Gastrocnemius medialis (tissue), 4 donors: ENCODE measurements at regions not wholly inside any gene's neighbourhood (a gene's known extent, or its start where the extent isn't known, plus 50 kb on each side); places are given as distances from the start of the nearest gene placed in this dataset.

Source experiments
- ATAC-seq, 2 donors: fragments of 150-250 bp; one replicate each; pipeline ENCODE4 v1.9.1; 2016
- DNase-seq, 2 donors: peaks; one replicate each; pipeline ENCODE4 v3.0.0-alpha.2; 2019
- H3K27ac ChIP-seq, 4 donors: fragments of 200-600 bp; sonication (generic); 1 replicate in 1 of 4; 2 replicates in 3 of 4; pipeline ENCODE4 v1.5.1; 2016 to 2018; ENCODE audit warnings: mild to moderate bottlenecking in 2 of 4, moderate library complexity in 1 of 4
- H3K27me3 ChIP-seq, 3 donors: fragments of 200-600 bp; sonication (generic) in 2 of 3; 1 replicate in 1 of 3; 2 replicates in 2 of 3; pipeline versions ENCODE4 v1.5.1 to v1.6.0; 2016 to 2019; ENCODE audit warnings: mild to moderate bottlenecking in 1 of 3, moderate library complexity in 1 of 3
- H3K36me3 ChIP-seq, 2 donors: fragments of 200-600 bp; sonication (generic) in 1 of 2; one replicate each; pipeline ENCODE4 v1.5.1; 2017 to 2018
- H3K4me1 ChIP-seq, 2 donors: fragments of 200-600 bp; sonication (generic) in 1 of 2; one replicate each; pipeline ENCODE4 v1.5.1; 2016 to 2017; ENCODE audit warnings: mild to moderate bottlenecking in 2 of 2
- H3K4me3 ChIP-seq, 4 donors: fragments of 200-600 bp; sonication (generic) in 3 of 4; 1 replicate in 1 of 4; 2 replicates in 3 of 4; pipeline ENCODE4 v1.5.1; 2016 to 2019; ENCODE audit warnings: mild to moderate bottlenecking in 2 of 4
- H3K9me3 ChIP-seq, 3 donors: fragments of 200-600 bp; sonication (generic) in 2 of 3; 1 replicate in 1 of 3; 2 replicates in 2 of 3; pipeline ENCODE4 v1.5.1; 2016 to 2019
- CTCF ChIP-seq, 5 experiments: fragments of 450-650 bp in 3 of 5; fragments of 200-600 bp in 2 of 5; sonication (generic) in 2 of 5; IDR thresholded peaks in 4 of 5; conservative IDR thresholded peaks in 1 of 5; 1 replicate in 4 of 5; 2 replicates in 1 of 5; pipeline ENCODE4 v1.5.1; 2016 to 2019; ENCODE audit warnings: antibody characterized with exemption in 5 of 5, mild to moderate bottlenecking in 3 of 5, moderate library complexity in 3 of 5
- POLR2A ChIP-seq, 2 donors: fragments of 450-650 bp; IDR thresholded peaks; one replicate each; pipeline ENCODE4 v1.6.1; 2017; ENCODE audit warnings: antibody characterized with exemption in 2 of 2, mild to moderate bottlenecking in 2 of 2, moderate library complexity in 2 of 2
- in situ Hi-C, 4 donors: fragments of 200-750 bp; cut with MboI; loops; one replicate each; pipeline versions ENCODE4 v1.15.0 to v1.8.0; 2017; ENCODE audit warnings: low sequenced_read_pairs in 4 of 4
- intact Hi-C: fragments of 100-400 bp; cut with DNase I; formaldehyde crosslinking; loops from one replicate; pipeline ENCODE4 v1.15.1; 2023; ENCODE audit warnings: low total_unique reads

DNA sequence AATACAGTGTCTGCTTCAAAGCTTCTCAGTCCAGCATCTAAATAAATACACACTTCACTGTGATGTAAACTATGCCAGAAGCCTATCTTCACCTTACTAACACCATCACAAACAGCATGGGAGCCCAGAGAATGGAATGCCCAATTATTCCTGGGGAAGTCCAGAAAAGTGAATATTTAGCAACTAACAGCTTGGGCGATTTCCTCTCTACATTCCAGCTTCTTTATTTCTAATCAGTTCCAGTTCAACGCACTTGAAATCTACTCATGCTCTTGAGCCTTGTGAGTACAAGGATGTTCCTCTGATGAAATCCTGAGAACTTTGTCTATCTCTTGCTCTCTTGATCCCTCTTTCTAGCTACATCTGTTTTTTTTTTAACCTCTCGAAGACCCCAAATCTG lies 100.4 kb upstream of the C9orf72 start:
- ATAC-seq, result no peak
- TF ChIP-seq POLR2A (IDR thresholded peaks at IDR 0.05) (no peak), CTCF (IDR thresholded peaks at IDR 0.05 in 4 of 5, conservative IDR thresholded peaks at IDR 0.05 in 1 of 5) (no peak)
- in situ Hi-C loops, result no loop called here
- Histone ChIP-seq H3K9me3 (no peaks in the 10 kb centered on the region), H3K36me3 (no peaks in the 10 kb centered on the region), H3K4me1 (no peaks in the 10 kb centered on the region), H3K27ac (no peak overlapping the region), H3K27me3 (no peaks in the 10 kb centered on the region), H3K4me3 (no peak overlapping the region)
- DNase-seq, result no peak
- intact Hi-C loops, result no loop called here

- no peak overlapping the region for H3K27ac ChIP-seq
- H3K27me3 ChIP-seq, result no peaks in the 10 kb centered on the region
- TF ChIP-seq POLR2A (IDR thresholded peaks at IDR 0.05), result no peak
- TF ChIP-seq CTCF (IDR thresholded peaks at IDR 0.05 in 4 of 5, conservative IDR thresholded peaks at IDR 0.05 in 1 of 5), result no peak
- no peaks in the 10 kb centered on the region for H3K4me1 ChIP-seq
- H3K4me3 ChIP-seq, result no peak overlapping the region
- no peak for ATAC-seq
- intact Hi-C loops (no loop called here), in situ Hi-C loops (no loop called here)
- no peak for DNase-seq
- no peaks in the 10 kb centered on the region for H3K9me3 ChIP-seq
- H3K36me3 ChIP-seq, result no peaks in the 10 kb centered on the region
These were observed 102.1 kb upstream of the C9orf72 start for GRCh38 chr9:27675354-27675753.

DNA sequence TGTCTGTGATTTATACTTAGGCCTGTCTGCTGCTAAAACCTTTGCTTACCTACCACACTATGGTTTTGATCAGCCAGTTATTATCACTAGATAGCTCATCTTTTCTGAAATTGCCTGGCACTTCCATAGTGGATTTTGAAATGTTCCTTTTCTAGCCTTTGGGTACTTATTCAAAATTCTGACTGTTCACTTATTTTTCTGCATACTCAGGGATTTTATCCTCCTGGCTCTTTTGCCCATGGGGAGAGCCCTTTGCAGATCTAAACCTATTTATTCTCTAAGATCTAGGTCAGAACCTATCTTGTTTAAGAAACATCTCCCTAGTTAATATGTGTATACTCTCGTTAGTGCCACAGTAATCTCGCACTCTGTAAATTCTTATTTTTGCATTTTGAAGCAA lies 103.5 kb upstream of the C9orf72 start:
- no peak overlapping the region for H3K4me3 ChIP-seq
- intact Hi-C loops (no loop called here), in situ Hi-C loops (no loop called here)
- H3K36me3 ChIP-seq, result no peaks in the 10 kb centered on the region
- H3K9me3 ChIP-seq, result no peaks in the 10 kb centered on the region
- no peak overlapping the region for H3K27ac ChIP-seq
- no peak for DNase-seq
- ATAC-seq, result no peak
- no peaks in the 10 kb centered on the region for H3K27me3 ChIP-seq
- TF ChIP-seq CTCF (IDR thresholded peaks at IDR 0.05 in 4 of 5, conservative IDR thresholded peaks at IDR 0.05 in 1 of 5) (no peak), POLR2A (IDR thresholded peaks at IDR 0.05) (no peak)
- no peaks in the 10 kb centered on the region for H3K4me1 ChIP-seq

DNA sequence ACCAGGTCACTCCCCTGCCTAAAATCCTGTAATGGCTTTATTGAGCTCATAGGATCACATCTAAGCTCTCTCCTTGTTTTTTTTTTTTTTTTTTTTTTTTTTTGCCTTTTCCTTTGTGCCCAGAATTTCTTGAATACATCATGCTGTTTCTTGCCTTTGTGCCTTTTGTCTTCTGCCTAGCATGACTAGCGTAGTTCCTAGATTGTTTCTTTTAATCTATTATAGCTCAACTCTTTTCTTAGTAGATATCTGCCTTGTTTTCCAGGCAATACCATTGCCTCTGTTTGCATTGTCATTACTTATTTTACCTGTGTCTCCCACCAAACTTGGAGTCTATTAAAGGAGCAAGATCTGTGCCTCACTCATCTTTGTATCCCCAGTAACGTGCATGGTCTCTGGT lies 106.1 kb upstream of the C9orf72 start:
- ATAC-seq (no peak), DNase-seq (no peak)
- Histone ChIP-seq H3K36me3 (no peaks in the 10 kb centered on the region), H3K4me1 (no peaks in the 10 kb centered on the region), H3K9me3 (no peaks in the 10 kb centered on the region), H3K27me3 (no peaks in the 10 kb centered on the region), H3K4me3 (no peak overlapping the region), H3K27ac (no peak overlapping the region)
- intact Hi-C loops (no loop called here), in situ Hi-C loops (no loop called here)
- no peak for TF ChIP-seq POLR2A (IDR thresholded peaks at IDR 0.05)
- no peak for TF ChIP-seq CTCF (IDR thresholded peaks at IDR 0.05 in 4 of 5, conservative IDR thresholded peaks at IDR 0.05 in 1 of 5)

- no peaks in the 10 kb centered on the region for H3K4me1 ChIP-seq
- in situ Hi-C loops, result no loop called here
These were observed 109.9 kb upstream of the C9orf72 start for GRCh38 chr9:27683181-27683580.

More at GRCh38 chr9:27683181-27683580, 109.9 kb upstream of the C9orf72 start:
- DNase-seq (no peak), ATAC-seq (no peak)
- no peaks in the 10 kb centered on the region for H3K36me3 ChIP-seq
- intact Hi-C loops, result no loop called here
- TF ChIP-seq CTCF (IDR thresholded peaks at IDR 0.05 in 4 of 5, conservative IDR thresholded peaks at IDR 0.05 in 1 of 5) (no peak), POLR2A (IDR thresholded peaks at IDR 0.05) (no peak)
- H3K27ac ChIP-seq, result no peak overlapping the region
- H3K27me3 ChIP-seq, result no peaks in the 10 kb centered on the region
- H3K4me3 ChIP-seq, result no peak overlapping the region
- no peaks in the 10 kb centered on the region for H3K9me3 ChIP-seq
